Endothelial cell of hepatic sinusoid (primary cell): ENCODE measurements at regions not wholly inside any gene's neighbourhood (a gene's known extent, or its start where the extent isn't known, plus 50 kb on each side); places are given as distances from the start of the nearest gene placed in this dataset.
"Not testable (repeated sequence)": the region's sequence is repeated elsewhere in the genome, so short reads cannot be mapped to it uniquely, and the experiment has no call there.

Experiments used
- in situ Hi-C: cut with HindIII; loops from 2 replicates; pipeline ENCODE4 v1.10.0; 2017; ENCODE audit warnings: low sequenced_read_pairs

- in situ Hi-C loops = not testable (repeated sequence)
Observed at GRCh38 chr6:51206686-51207085, 388.0 kb downstream of the TFAP2B start.

GRCh38 chr6:51209651-51210050 is 391.0 kb downstream of the TFAP2B start:
- in situ Hi-C loops = no loop called here

GRCh38 chr6:51213811-51214210 is 395.1 kb downstream of the TFAP2B start:
- in situ Hi-C loops = no loop called here

GRCh38 chr6:51214442-51214841 is 395.8 kb downstream of the TFAP2B start:
- in situ Hi-C loops = no loop called here

GRCh38 chr6:51218181-51218580 is 399.5 kb downstream of the TFAP2B start:
- in situ Hi-C loops = no loop called here

GRCh38 chr6:51224580-51225240 is 406.0 kb downstream of the TFAP2B start:
- in situ Hi-C loops = not testable (repeated sequence)

- in situ Hi-C loops = no loop called here
Observed at GRCh38 chr6:51241376-51241775, 422.7 kb downstream of the TFAP2B start.

- in situ Hi-C loops = no loop called here
Observed at GRCh38 chr6:51249798-51250197, 431.1 kb downstream of the TFAP2B start.

GRCh38 chr6:51250317-51250716 is 431.6 kb downstream of the TFAP2B start:
- in situ Hi-C loops = no loop called here

- in situ Hi-C loops = no loop called here
Observed at GRCh38 chr6:51257938-51258337, 439.3 kb downstream of the TFAP2B start.

GRCh38 chr6:51260003-51260402 is 441.3 kb downstream of the TFAP2B start:
- in situ Hi-C loops = no loop called here

GRCh38 chr6:51261691-51262090 is 443.0 kb downstream of the TFAP2B start:
- in situ Hi-C loops = no loop called here

GRCh38 chr6:51265426-51265825 is 446.8 kb downstream of the TFAP2B start:
- in situ Hi-C loops = no loop called here

- in situ Hi-C loops = no loop called here
Observed at GRCh38 chr6:51266604-51267003, 447.9 kb downstream of the TFAP2B start.

- in situ Hi-C loops = no loop called here
Observed at GRCh38 chr6:51268666-51269065, 450.0 kb downstream of the TFAP2B start.

GRCh38 chr6:51269876-51270275 is 451.2 kb downstream of the TFAP2B start:
- in situ Hi-C loops = no loop called here

GRCh38 chr6:51271615-51272014 is 452.9 kb downstream of the TFAP2B start:
- in situ Hi-C loops = no loop called here

GRCh38 chr6:51273228-51273961 is 454.7 kb downstream of the TFAP2B start:
- in situ Hi-C loops = no loop called here

GRCh38 chr6:51277474-51277873 is 458.8 kb downstream of the TFAP2B start:
- in situ Hi-C loops = no loop called here

- in situ Hi-C loops = no loop called here
Observed at GRCh38 chr6:51282026-51282425, 463.4 kb downstream of the TFAP2B start.

GRCh38 chr6:51283723-51284355 is 465.2 kb downstream of the TFAP2B start:
- in situ Hi-C loops = no loop called here

- in situ Hi-C loops = no loop called here
Observed at GRCh38 chr6:51285876-51286275, 467.2 kb downstream of the TFAP2B start.
